ENCODE measurements at regions not wholly inside any gene's neighbourhood (a gene's known extent, or its start where the extent isn't known, plus 50 kb on each side); places are given as distances from the start of the nearest gene placed in this dataset.

DNA sequence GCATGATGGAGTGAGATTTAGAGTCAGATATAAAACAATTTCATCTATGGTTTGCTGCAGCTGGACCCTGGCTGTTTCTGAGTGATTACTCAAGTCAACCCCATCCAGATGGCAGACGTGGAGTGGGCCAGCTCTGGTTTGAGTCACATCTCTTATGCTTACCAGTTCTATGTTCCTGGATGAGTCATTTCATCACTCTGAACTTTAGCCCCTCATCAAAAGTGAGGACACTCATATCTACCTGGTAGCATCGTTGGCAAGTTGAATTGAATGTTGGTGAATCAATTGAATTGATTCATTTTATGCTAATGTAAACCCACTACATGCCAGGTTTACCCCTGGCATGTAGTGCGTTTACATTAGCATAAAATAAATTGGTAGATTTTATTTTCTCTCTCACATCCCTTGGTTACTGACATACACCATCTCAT lies 176.4 kb downstream of the FGF18 start:
- no peaks in the 10 kb centered on the region for H3F3A ChIP-seq (ENCODE audit: low read depth)
- no peak for DNase-seq (ENCODE audit: low spot score)
- H3K9me3 ChIP-seq (ENCODE audit: low read depth) = no peaks in the 10 kb centered on the region
- no peaks in the 10 kb centered on the region for H4K20me1 ChIP-seq (ENCODE audit: low read depth)
- no peaks in the 10 kb centered on the region for H3K36me3 Mint-ChIP-seq
- no peak overlapping the region for H2AFZ ChIP-seq (replicated peaks)
- no peak overlapping the region for H3K27ac ChIP-seq
- no peak overlapping the region for H3K4me3 ChIP-seq
- H3K27ac Mint-ChIP-seq = no peak overlapping the region
- no peak overlapping the region for H3K4me3 Mint-ChIP-seq
- H3K79me2 ChIP-seq (ENCODE audit: low read depth) = no peaks in the 10 kb centered on the region
- no peaks in the 10 kb centered on the region for H3K36me3 ChIP-seq
- no peak overlapping the region for H3K4me2 ChIP-seq
- H3K4me1 ChIP-seq = no peaks in the 10 kb centered on the region
- peaks cover 2% of the 10 kb centered on the region for H3K4me1 Mint-ChIP-seq
- H3K9me3 Mint-ChIP-seq = peaks cover 2% of the 10 kb centered on the region
- no peaks in the 10 kb centered on the region for H3K27me3 ChIP-seq
- no peak overlapping the region for H3K9ac ChIP-seq
- peaks cover 22% of the 10 kb centered on the region for H3K27me3 Mint-ChIP-seq (ENCODE audit: insufficient read depth, low read depth)
- no peak for TF ChIP-seq EZH2phosphoT487 (IDR thresholded peaks at IDR 0.05)
- TF ChIP-seq, protein P1, sequence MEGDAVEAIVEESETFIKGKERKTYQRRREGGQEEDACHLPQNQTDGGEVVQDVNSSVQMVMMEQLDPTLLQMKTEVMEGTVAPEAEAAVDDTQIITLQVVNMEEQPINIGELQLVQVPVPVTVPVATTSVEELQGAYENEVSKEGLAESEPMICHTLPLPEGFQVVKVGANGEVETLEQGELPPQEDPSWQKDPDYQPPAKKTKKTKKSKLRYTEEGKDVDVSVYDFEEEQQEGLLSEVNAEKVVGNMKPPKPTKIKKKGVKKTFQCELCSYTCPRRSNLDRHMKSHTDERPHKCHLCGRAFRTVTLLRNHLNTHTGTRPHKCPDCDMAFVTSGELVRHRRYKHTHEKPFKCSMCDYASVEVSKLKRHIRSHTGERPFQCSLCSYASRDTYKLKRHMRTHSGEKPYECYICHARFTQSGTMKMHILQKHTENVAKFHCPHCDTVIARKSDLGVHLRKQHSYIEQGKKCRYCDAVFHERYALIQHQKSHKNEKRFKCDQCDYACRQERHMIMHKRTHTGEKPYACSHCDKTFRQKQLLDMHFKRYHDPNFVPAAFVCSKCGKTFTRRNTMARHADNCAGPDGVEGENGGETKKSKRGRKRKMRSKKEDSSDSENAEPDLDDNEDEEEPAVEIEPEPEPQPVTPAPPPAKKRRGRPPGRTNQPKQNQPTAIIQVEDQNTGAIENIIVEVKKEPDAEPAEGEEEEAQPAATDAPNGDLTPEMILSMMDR (IDR thresholded peaks at IDR 0.05) = no peak

- Histone ChIP-seq H3K9me3 (ENCODE audit: low read depth) (no peaks in the 10 kb centered on the region), H3F3A (ENCODE audit: low read depth) (no peaks in the 10 kb centered on the region), H3K9ac (no peak overlapping the region), H2AFZ (replicated peaks) (no peak overlapping the region), H3K36me3 (no peaks in the 10 kb centered on the region), H3K4me3 (no peak overlapping the region), H3K79me2 (ENCODE audit: low read depth) (no peaks in the 10 kb centered on the region), H3K4me1 (no peaks in the 10 kb centered on the region), H3K27me3 (no peaks in the 10 kb centered on the region), H3K4me2 (no peak overlapping the region), H4K20me1 (ENCODE audit: low read depth) (no peaks in the 10 kb centered on the region), H3K27ac (no peak overlapping the region)
- Mint-ChIP-seq H3K27me3 (ENCODE audit: insufficient read depth, low read depth) (peaks cover 21% of the 10 kb centered on the region), H3K36me3 (no peaks in the 10 kb centered on the region), H3K4me1 (peaks cover 4% of the 10 kb centered on the region), H3K9me3 (peaks cover 2% of the 10 kb centered on the region), H3K27ac (no peak overlapping the region), H3K4me3 (peak overlapping the region; percentile 46)
- no peak for DNase-seq (ENCODE audit: low spot score)
- no peak for TF ChIP-seq EZH2 (IDR thresholded peaks at IDR 0.05)
- TF ChIP-seq, protein P1 (IDR thresholded peaks at IDR 0.05) = no peak
- no peak for TF ChIP-seq EZH2phosphoT487 (IDR thresholded peaks at IDR 0.05)
Observed at GRCh38 chr5:171596391-171596878, 177.0 kb downstream of the FGF18 start.

DNA sequence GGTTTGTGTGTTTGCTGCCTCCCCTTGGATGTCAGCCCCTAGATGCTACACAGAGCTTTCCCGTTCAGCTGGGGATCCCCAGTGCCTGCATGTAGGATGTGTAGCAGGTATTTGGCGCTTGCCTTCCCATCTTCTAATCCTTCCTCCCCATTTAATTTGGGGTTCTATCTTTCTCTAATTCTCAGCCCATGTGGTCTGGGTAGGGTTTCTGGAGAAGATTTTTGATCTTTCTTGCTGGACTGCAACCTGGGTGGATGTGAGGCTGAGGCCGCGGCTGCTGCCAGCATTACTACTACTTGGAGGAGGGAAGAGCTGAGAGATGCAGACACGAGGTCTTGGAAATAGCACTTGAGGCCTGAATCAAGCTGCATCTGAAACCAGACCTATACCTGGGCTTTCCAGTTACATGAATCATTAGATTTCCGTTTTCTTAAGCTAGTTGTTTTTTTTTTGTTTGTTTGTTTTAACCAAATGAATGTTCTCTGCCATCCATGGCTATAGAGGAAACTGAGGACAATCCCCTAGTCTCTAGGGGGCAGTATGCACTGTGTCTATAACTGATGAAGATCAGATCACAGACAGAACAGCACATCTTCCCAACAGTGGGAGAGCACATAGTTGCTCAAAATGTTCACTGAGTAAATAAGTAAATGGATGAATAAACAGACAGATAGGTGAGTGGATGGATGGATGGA lies 178.6 kb downstream of the FGF18 start:
- TF ChIP-seq EZH2 (IDR thresholded peaks at IDR 0.05) (no peak), EZH2phosphoT487 (IDR thresholded peaks at IDR 0.05) (no peak)
- TF ChIP-seq, protein P1 (IDR thresholded peaks at IDR 0.05) = peak; percentile 50
- Histone ChIP-seq H3K27me3 (no peaks in the 10 kb centered on the region), H4K20me1 (ENCODE audit: low read depth) (no peaks in the 10 kb centered on the region), H3K79me2 (ENCODE audit: low read depth) (no peaks in the 10 kb centered on the region), H2AFZ (replicated peaks) (no peak overlapping the region), H3K9me3 (ENCODE audit: low read depth) (no peaks in the 10 kb centered on the region), H3K9ac (no peak overlapping the region), H3K4me1 (no peaks in the 10 kb centered on the region), H3F3A (ENCODE audit: low read depth) (no peaks in the 10 kb centered on the region), H3K4me2 (no peak overlapping the region), H3K4me3 (no peak overlapping the region), H3K36me3 (no peaks in the 10 kb centered on the region), H3K27ac (no peak overlapping the region)
- Mint-ChIP-seq H3K27ac (no peak overlapping the region), H3K36me3 (no peaks in the 10 kb centered on the region), H3K9me3 (no peaks in the 10 kb centered on the region), H3K27me3 (ENCODE audit: insufficient read depth, low read depth) (peaks cover 24% of the 10 kb centered on the region), H3K4me1 (peaks cover 4% of the 10 kb centered on the region), H3K4me3 (no peak overlapping the region)
- no peak for DNase-seq (ENCODE audit: low spot score)

All from neural progenitor cell (in vitro differentiated cells).